OCI-LY7 (cell line): ENCODE measurements at regions not wholly inside any gene's neighbourhood (a gene's known extent, or its start where the extent isn't known, plus 50 kb on each side); places are given as distances from the start of the nearest gene placed in this dataset.

Experiments used
- EZH2phosphoT487 ChIP-seq: fragments of 200-600 bp; sonication (generic); IDR thresholded peaks from 2 replicates; pipeline ENCODE4 v1.6.1; 2018; ENCODE audit warnings: low read depth, borderline replicate concordance, mild to moderate bottlenecking, mixed run types, antibody characterized with exemption, low read length, moderate library complexity, mixed read lengths
- TF ChIP-seq, protein P1 (sequence below): fragments of 200-600 bp; sonication (generic); conservative IDR thresholded peaks from 2 replicates; pipeline ENCODE4 v1.5.1; 2014; ENCODE audit warnings: mild to moderate bottlenecking, antibody characterized with exemption, low read length, moderate library complexity, mixed read lengths

DNA sequence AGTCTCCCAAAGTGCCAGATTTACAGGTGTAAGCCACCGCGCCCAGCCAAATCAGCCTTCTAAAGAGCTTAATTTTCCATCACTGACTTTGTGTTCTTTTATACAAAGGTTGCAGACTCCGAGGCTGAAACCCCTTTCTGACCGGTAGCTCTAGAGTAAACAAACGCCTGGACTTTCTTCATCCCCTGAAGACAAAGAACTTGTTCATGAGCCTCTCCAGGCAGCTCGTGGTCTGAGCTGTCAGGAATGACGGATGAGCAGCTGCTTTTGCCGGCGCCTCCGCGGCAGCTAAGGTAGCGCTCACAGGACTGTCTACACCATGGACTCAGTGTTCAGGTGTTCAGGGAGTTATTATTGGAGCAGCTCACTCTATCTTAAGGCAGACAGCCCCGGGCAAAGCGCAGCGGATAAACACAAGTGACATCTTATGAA is 128.5 kb upstream of the ERRFI1 start:
- TF ChIP-seq EZH2phosphoT487: no peak
- TF ChIP-seq, protein P1, sequence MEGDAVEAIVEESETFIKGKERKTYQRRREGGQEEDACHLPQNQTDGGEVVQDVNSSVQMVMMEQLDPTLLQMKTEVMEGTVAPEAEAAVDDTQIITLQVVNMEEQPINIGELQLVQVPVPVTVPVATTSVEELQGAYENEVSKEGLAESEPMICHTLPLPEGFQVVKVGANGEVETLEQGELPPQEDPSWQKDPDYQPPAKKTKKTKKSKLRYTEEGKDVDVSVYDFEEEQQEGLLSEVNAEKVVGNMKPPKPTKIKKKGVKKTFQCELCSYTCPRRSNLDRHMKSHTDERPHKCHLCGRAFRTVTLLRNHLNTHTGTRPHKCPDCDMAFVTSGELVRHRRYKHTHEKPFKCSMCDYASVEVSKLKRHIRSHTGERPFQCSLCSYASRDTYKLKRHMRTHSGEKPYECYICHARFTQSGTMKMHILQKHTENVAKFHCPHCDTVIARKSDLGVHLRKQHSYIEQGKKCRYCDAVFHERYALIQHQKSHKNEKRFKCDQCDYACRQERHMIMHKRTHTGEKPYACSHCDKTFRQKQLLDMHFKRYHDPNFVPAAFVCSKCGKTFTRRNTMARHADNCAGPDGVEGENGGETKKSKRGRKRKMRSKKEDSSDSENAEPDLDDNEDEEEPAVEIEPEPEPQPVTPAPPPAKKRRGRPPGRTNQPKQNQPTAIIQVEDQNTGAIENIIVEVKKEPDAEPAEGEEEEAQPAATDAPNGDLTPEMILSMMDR: no peak
